OCI-LY3 (cell line): ENCODE measurements at regions not wholly inside any gene's neighbourhood (a gene's known extent, or its start where the extent isn't known, plus 50 kb on each side); places are given as distances from the start of the nearest gene placed in this dataset.

ENCODE experiments used
- EZH2phosphoT487 ChIP-seq: fragments of 200-600 bp; shearing (Covaris generic); IDR thresholded peaks from 2 replicates; pipeline ENCODE4 v1.6.1; 2018; ENCODE audit warnings: antibody characterized with exemption, mixed run types, low read depth
- TF ChIP-seq, protein P1 (sequence below): fragments of 200-600, 300-600 bp; sonication (generic); IDR thresholded peaks from 2 replicates; pipeline ENCODE4 v1.5.1; 2014; ENCODE audit warnings: antibody characterized with exemption, low read length, low read depth

GRCh38 chr22:48948575-48949170, 879.0 kb downstream of the BRD1 start:
- TF ChIP-seq, protein P1, sequence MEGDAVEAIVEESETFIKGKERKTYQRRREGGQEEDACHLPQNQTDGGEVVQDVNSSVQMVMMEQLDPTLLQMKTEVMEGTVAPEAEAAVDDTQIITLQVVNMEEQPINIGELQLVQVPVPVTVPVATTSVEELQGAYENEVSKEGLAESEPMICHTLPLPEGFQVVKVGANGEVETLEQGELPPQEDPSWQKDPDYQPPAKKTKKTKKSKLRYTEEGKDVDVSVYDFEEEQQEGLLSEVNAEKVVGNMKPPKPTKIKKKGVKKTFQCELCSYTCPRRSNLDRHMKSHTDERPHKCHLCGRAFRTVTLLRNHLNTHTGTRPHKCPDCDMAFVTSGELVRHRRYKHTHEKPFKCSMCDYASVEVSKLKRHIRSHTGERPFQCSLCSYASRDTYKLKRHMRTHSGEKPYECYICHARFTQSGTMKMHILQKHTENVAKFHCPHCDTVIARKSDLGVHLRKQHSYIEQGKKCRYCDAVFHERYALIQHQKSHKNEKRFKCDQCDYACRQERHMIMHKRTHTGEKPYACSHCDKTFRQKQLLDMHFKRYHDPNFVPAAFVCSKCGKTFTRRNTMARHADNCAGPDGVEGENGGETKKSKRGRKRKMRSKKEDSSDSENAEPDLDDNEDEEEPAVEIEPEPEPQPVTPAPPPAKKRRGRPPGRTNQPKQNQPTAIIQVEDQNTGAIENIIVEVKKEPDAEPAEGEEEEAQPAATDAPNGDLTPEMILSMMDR: no peak
- TF ChIP-seq EZH2phosphoT487: no peak
